ENCODE measurements at regions not wholly inside any gene's neighbourhood (a gene's known extent, or its start where the extent isn't known, plus 50 kb on each side); places are given as distances from the start of the nearest gene placed in this dataset.

GRCh38 chr10:69692267-69692666 is 62.2 kb downstream of the FAM241B start:
- TF ChIP-seq CTCF (IDR thresholded peaks at IDR 0.05) (no peak), POLR2A (IDR thresholded peaks at IDR 0.05) (no peak)

Data from heart left ventricle (tissue), 13 donors.